Neural cell (in vitro differentiated cells): ENCODE measurements at regions not wholly inside any gene's neighbourhood (a gene's known extent, or its start where the extent isn't known, plus 50 kb on each side); places are given as distances from the start of the nearest gene placed in this dataset.

Experiments
- CTCF ChIP-seq: fragments of 450-650 bp; IDR thresholded peaks from 2 replicates; pipeline ENCODE4 v1.5.1; 2014; ENCODE audit warnings: antibody characterized with exemption, mild to moderate bottlenecking, moderate library complexity; ENCODE audit not compliant: poor library complexity, severe bottlenecking
- EP300 ChIP-seq: fragments of 450-650 bp; conservative IDR thresholded peaks from 2 replicates; pipeline ENCODE4 v1.6.1; 2014; ENCODE audit warnings: antibody characterized with exemption, mild to moderate bottlenecking, moderate library complexity; ENCODE audit not compliant: poor library complexity, severe bottlenecking
- POLR2AphosphoS5 ChIP-seq: IDR thresholded peaks from 2 replicates; pipeline ENCODE4 v1.6.1; 2012
- RAD21 ChIP-seq: fragments of 450-650 bp; conservative IDR thresholded peaks from 2 replicates; pipeline ENCODE4 v1.6.1; 2014; ENCODE audit warnings: antibody characterized with exemption, mild to moderate bottlenecking, moderate library complexity
- REST ChIP-seq: IDR thresholded peaks from 2 replicates; pipeline ENCODE4 v1.6.1; 2012; ENCODE audit warnings: borderline replicate concordance

- TF ChIP-seq CTCF (no peak), POLR2AphosphoS5 (no peak), REST (no peak), EP300 (no peak), RAD21 (no peak)
Observed at GRCh38 chr21:35479065-35479448, 430.0 kb upstream of the RUNX1 start.
